Activated naive CD4-positive, alpha-beta T cell treated with anti-CD3 and anti-CD28 coated beads for 36 hours (primary cell): ENCODE measurements at regions not wholly inside any gene's neighbourhood (a gene's known extent, or its start where the extent isn't known, plus 50 kb on each side); places are given as distances from the start of the nearest gene placed in this dataset.
"Not testable (repeated sequence)": the region's sequence is repeated elsewhere in the genome, so short reads cannot be mapped to it uniquely, and the experiment has no call there.

Experiments
- CTCF ChIA-PET: fragments of 350-600 bp; sonication (Branson Sonifier 250); formaldehyde crosslinking; loops from one replicate; lab custom pipeline; 2021; ENCODE audit warnings: antibody characterized with exemption; lab: Charles Lee
- DNase-seq: peaks from one replicate; pipeline ENCODE4 v3.0.0-alpha.2; 2020
- H3K27ac Mint-ChIP-seq: one replicate; pipeline ENCODE4 v1.8.0; 2021; ENCODE audit warnings: mild to moderate bottlenecking, mixed read lengths
- H3K27me3 Mint-ChIP-seq: one replicate; pipeline ENCODE4 v1.8.0; 2021; ENCODE audit warnings: low read depth, mixed read lengths
- H3K36me3 Mint-ChIP-seq: one replicate; pipeline ENCODE4 v1.8.0; 2021; ENCODE audit warnings: low read depth, mixed read lengths
- H3K4me1 Mint-ChIP-seq: one replicate; pipeline ENCODE4 v1.8.0; 2021; ENCODE audit warnings: low read depth, mixed read lengths
- H3K4me3 Mint-ChIP-seq: one replicate; pipeline ENCODE4 v1.8.0; 2021; ENCODE audit warnings: mild to moderate bottlenecking, moderate library complexity, mixed read lengths
- H3K9me3 Mint-ChIP-seq: one replicate; pipeline ENCODE4 v1.8.0; 2021; ENCODE audit warnings: mixed read lengths
- intact Hi-C: fragments of 100-400 bp; cut with micrococcal nuclease; formaldehyde crosslinking; loops from one replicate; pipeline ENCODE4 v1.15.1; 2023

DNA sequence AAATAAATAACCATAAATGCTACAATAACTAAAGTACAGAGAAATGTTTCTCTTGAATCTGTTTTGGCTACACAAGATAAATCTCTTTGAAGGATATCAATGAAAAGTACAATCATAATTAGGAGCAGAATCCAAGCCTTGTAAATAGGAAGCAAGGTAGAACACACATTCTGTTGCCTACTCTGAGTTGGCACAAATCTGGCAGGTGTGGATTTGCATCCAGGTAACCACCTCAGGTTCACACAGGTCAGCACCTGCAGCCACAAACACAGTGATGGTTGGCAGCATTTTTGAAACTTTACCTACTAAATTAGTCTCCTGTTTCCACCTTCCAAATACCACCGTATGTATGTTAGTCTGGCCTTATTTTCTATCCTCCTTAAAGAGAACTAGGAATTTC lies 105.3 kb upstream of the PIK3R1 start:
- Mint-ChIP-seq H3K27ac (no peak overlapping the region), H3K4me1 (peaks cover 4% of the 10 kb centered on the region), H3K27me3 (no peaks in the 10 kb centered on the region), H3K9me3 (peaks cover 1% of the 10 kb centered on the region), H3K4me3 (no peak overlapping the region), H3K36me3 (no peaks in the 10 kb centered on the region)
- no peak for DNase-seq
- intact Hi-C loops = no loop called here
- CTCF ChIA-PET = no interaction called here

DNA sequence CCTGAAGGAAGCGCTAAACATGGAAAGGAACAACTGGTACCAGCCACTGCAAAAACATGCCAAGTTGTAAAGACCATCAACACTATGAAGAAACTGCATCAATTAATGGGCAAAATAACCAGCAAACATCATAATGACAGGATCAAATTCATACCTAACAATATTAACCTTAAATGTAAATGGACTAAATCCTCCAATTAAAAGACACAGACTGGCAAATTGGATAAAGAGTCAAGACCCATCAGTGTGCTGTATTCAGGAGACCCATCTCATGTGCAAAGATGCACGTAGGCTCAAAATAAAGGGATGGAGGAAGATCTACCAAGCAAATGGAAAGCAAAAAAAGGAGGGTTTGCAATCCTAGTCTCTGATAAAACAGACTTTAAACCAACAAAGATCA lies 111.3 kb upstream of the PIK3R1 start:
- H3K4me1 Mint-ChIP-seq, CTCF ChIA-PET, intact Hi-C loops, DNase-seq, H3K27me3 Mint-ChIP-seq, H3K36me3 Mint-ChIP-seq, H3K27ac Mint-ChIP-seq, H3K4me3 Mint-ChIP-seq: not testable (repeated sequence)
- peaks cover 10% of the 10 kb centered on the region for H3K9me3 Mint-ChIP-seq

DNA sequence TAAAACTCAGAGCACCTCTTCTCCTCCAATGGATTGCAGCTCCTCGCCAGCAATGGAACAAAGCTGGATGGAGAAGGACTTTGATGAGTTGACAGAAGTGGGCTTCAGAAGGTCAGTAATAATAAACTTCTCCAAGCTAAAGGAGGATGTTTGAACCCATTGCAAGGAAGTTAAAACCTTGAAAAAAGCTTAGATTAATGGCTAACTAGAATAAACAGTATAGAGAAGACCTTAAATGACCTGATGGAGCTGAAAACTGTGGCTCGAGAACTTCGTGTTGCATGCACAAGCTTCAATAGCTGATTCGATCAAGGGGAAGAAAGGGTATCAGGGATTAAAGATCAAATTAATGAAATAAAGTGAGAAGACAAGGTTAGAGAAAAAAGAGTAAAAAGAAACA lies 112.3 kb upstream of the PIK3R1 start:
- CTCF ChIA-PET, H3K36me3 Mint-ChIP-seq, H3K27ac Mint-ChIP-seq, DNase-seq, intact Hi-C loops, H3K4me3 Mint-ChIP-seq, H3K27me3 Mint-ChIP-seq, H3K4me1 Mint-ChIP-seq: not testable (repeated sequence)
- H3K9me3 Mint-ChIP-seq = peaks cover 12% of the 10 kb centered on the region

DNA sequence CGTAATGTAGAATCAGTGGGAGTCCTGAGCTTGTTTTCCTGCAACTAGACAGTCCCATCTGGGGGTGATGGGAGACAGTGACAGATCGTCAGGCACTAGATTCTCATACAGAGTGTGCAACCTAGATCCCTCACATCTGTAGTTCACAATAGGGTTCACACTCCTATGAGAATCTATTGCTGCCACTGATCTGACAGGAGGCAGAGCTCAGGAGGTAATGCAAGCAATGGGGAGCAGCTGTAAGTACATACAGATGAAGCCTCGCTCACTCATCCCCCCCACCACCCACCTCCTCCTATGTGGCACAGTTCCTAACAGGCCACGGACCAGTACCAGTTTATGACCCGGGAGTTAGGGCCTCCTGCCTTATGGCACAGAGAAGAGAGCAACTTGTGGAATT lies 116.2 kb upstream of the PIK3R1 start:
- no peaks in the 10 kb centered on the region for H3K4me1 Mint-ChIP-seq
- DNase-seq = no peak
- CTCF ChIA-PET = no interaction called here
- H3K27me3 Mint-ChIP-seq = peaks cover 5% of the 10 kb centered on the region
- H3K9me3 Mint-ChIP-seq = peaks cover 16% of the 10 kb centered on the region
- intact Hi-C loops = no loop called here
- no peak overlapping the region for H3K27ac Mint-ChIP-seq
- H3K4me3 Mint-ChIP-seq = no peak overlapping the region
- peaks cover 4% of the 10 kb centered on the region for H3K36me3 Mint-ChIP-seq

DNA sequence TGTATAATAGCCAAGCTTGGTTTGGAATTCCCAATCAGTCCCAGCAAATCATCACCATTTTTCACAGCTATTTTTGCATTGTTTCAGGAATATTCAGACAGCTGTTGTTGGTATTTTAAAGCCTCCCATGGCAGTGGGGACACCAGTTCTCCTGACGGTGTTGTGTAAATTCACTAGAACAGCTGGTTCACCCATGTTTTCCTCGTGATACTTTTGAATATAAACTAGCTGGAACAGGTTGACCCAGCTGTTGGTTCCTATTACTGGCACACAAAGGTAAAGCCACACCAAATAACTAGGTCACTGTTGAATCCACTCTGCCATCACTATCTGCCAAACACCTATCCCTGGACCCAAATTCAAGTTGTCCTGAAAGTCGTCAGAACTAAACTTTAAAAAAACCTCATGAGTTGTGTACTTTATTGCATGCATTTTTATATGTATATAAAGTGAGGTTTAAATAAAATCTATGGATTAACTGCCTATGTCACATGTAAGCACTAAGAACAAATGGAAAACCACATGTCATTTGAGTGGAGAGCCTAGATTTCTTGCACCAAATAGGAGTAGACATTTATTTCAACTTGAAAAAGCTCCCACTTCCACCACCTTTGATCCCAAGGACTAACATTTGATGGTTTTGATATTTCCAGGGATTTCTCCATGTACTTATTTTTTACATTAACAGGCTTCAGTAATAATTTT lies 121.9 kb upstream of the PIK3R1 start:
- no peak for DNase-seq
- no peaks in the 10 kb centered on the region for H3K27me3 Mint-ChIP-seq
- peaks cover 9% of the 10 kb centered on the region for H3K9me3 Mint-ChIP-seq
- H3K27ac Mint-ChIP-seq = no peak overlapping the region
- H3K4me3 Mint-ChIP-seq = no peak overlapping the region
- no peaks in the 10 kb centered on the region for H3K4me1 Mint-ChIP-seq
- H3K36me3 Mint-ChIP-seq = no peaks in the 10 kb centered on the region
- CTCF ChIA-PET = no interaction called here
- intact Hi-C loops = no loop called here

DNA sequence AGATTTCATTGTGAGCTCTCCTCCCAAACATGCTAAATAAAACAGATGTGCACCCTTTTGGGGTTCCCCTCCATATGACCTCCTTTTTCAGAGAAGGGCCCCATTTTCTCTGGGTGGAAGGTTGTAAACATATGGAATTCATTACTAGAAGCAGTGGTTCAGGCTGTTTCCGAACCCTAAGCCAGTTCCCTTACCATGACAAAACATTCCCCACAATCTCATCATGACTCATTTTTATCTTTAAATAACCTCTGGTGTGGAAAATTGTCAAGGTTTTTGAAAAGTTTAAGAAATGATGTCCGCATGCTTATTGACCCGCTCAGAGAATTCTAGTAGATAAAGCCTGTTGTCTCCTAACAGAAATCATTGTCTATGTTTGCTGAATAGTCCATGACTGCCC lies 127.3 kb upstream of the PIK3R1 start:
- Mint-ChIP-seq H3K9me3 (peaks cover 1% of the 10 kb centered on the region), H3K4me3 (no peak overlapping the region), H3K27me3 (peaks cover 2% of the 10 kb centered on the region), H3K36me3 (no peaks in the 10 kb centered on the region), H3K27ac (no peak overlapping the region), H3K4me1 (no peaks in the 10 kb centered on the region)
- no peak for DNase-seq
- intact Hi-C loops = no loop called here
- CTCF ChIA-PET = no interaction called here

DNA sequence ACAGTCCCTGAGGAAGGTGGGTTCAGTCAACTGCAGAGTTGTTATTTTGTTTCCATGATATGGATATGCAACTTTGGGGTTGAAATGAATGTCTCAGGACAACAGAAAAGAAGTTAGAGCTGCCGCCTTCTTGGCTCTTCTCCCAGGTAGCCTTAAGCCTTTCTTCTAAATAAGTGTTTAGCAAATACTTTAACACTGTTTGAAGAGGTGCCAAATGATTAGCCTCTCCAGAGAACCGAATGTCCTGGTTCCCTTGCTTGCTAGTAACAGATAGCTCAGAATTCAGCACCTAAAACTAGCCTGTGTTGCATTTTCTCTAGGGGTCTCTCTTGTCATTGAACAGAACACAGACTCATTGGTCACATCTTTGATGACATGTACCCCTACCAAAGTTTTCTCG lies 127.7 kb upstream of the PIK3R1 start:
- no peaks in the 10 kb centered on the region for H3K4me1 Mint-ChIP-seq
- no peak overlapping the region for H3K4me3 Mint-ChIP-seq

DNA sequence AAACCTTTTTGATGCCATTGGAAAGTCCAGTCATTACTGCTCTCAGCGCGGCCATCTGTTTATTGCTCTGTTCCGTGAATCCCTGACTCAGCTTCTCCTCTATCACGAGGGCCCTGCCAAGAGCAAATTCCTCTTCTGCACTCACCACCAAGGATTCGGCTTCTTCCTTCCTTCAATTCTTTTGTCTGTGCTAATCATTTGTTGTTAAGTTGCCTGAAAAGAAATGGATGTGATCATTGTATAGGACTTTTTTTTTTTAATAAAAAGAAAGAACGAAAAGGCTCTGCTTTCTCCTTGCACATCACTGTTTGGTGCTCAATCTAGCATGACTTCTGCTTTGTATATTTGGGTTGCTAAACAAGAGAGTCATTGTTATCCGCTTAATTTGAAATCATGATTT lies 128.7 kb upstream of the PIK3R1 start:
- Mint-ChIP-seq H3K4me1 (no peaks in the 10 kb centered on the region), H3K36me3 (no peaks in the 10 kb centered on the region), H3K4me3 (no peak overlapping the region), H3K27me3 (peaks cover 2% of the 10 kb centered on the region), H3K9me3 (peaks cover 1% of the 10 kb centered on the region), H3K27ac (no peak overlapping the region)
- intact Hi-C loops = no loop called here
- no peak for DNase-seq
- CTCF ChIA-PET = no interaction called here

More for the DNA sequence above, 127.7 kb upstream of the PIK3R1 start:
- intact Hi-C loops = no loop called here
- H3K27ac Mint-ChIP-seq = no peak overlapping the region
- peaks cover 2% of the 10 kb centered on the region for H3K27me3 Mint-ChIP-seq
- DNase-seq = no peak
- peaks cover 1% of the 10 kb centered on the region for H3K9me3 Mint-ChIP-seq
- CTCF ChIA-PET = no interaction called here
- no peaks in the 10 kb centered on the region for H3K36me3 Mint-ChIP-seq

DNA sequence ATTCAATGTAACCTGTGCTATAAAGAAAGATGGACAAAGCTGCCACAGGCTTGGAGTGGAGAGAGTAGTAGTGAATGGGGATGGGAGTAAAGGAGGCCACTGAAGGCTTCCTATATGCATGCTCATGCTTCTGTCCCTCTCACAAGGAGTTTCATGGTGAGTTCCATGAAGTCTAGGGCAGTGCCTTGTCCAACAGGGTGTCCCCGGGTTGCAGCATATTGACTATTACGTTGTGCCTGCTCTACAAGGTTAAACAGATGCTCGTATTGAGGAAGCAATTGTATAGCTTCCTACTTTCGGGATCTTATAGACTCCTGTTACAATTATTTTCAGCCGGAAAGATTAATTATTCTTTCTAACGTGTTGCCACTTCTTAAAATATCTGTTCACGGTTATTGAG lies 129.1 kb upstream of the PIK3R1 start:
- Mint-ChIP-seq H3K27me3 (peaks cover 2% of the 10 kb centered on the region), H3K4me1 (no peaks in the 10 kb centered on the region), H3K27ac (no peak overlapping the region), H3K9me3 (peaks cover 1% of the 10 kb centered on the region), H3K4me3 (no peak overlapping the region), H3K36me3 (no peaks in the 10 kb centered on the region)
- intact Hi-C loops = no loop called here
- CTCF ChIA-PET = no interaction called here
- DNase-seq = no peak

DNA sequence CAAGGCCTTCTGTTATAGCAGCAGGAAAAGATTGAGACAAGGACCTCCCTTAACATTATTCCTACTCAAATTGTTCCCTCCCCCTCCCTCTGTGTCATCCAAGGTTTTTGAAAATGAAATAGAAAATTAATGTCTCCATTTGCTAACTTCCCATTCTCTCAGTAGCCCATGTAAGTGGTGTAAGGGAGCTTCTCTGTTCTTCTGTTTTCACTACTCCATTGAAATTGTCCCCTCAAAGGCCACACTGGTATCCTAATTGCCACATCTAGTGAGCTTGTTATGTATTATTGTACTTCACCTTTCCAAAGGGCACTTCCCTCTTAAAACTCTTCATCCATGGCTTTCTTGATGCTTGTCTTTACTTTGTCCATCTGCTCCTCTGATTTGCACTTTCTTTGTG lies 131.2 kb upstream of the PIK3R1 start:
- H3K27me3 Mint-ChIP-seq = peaks cover 2% of the 10 kb centered on the region
- H3K4me1 Mint-ChIP-seq = no peaks in the 10 kb centered on the region
- intact Hi-C loops = no loop called here
- H3K4me3 Mint-ChIP-seq = no peak overlapping the region
- no peaks in the 10 kb centered on the region for H3K36me3 Mint-ChIP-seq
- H3K27ac Mint-ChIP-seq = no peak overlapping the region
- H3K9me3 Mint-ChIP-seq = no peaks in the 10 kb centered on the region
- DNase-seq = no peak
- CTCF ChIA-PET = no interaction called here

DNA sequence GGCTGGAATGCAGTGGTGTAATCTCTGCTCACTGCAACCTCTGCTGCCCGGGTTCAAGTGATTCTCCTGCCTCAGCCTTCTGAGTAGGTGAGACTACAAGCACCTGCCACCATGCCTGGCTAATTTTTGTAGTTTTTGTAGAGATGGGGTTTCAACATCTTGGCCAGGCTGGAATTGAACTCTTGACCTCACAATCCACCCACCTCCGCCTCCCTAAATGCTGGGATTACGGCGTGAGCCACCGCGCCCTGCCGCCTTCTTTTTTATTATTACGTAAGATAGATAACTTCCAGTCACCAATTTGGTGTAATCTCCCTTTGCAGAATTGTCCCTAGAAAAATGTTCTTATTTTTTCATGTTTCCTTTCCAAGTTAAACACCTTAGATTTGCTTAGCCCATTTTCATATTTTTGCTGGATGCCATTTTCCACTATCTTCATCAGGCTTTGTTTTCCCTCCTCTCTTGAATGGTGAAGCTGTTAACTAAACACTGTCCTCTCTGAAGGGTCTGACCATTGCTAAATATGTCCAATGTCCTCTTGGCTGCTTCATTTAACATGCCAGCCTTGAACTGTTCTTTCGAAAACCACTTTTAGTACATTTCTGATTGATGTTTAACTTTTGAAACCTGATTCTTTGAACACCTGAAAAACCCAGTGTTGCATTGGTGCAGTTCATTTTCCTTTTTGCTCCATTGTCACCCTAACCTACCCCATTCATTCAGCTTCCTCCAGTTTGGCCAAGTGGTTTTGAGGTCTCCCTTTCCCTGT lies 135.1 kb upstream of the PIK3R1 start:
- Mint-ChIP-seq H3K27me3 (peaks cover 2% of the 10 kb centered on the region), H3K4me1 (no peaks in the 10 kb centered on the region), H3K36me3 (no peaks in the 10 kb centered on the region), H3K4me3 (no peak overlapping the region), H3K27ac (no peak overlapping the region), H3K9me3 (no peaks in the 10 kb centered on the region)
- intact Hi-C loops = no loop called here
- CTCF ChIA-PET = interaction anchor here (0.6 kb wide), 1 partner anchor 139 kb away, joined by 3 read pairs; no protein-coding TSS in a partner anchor
- no peak for DNase-seq

DNA sequence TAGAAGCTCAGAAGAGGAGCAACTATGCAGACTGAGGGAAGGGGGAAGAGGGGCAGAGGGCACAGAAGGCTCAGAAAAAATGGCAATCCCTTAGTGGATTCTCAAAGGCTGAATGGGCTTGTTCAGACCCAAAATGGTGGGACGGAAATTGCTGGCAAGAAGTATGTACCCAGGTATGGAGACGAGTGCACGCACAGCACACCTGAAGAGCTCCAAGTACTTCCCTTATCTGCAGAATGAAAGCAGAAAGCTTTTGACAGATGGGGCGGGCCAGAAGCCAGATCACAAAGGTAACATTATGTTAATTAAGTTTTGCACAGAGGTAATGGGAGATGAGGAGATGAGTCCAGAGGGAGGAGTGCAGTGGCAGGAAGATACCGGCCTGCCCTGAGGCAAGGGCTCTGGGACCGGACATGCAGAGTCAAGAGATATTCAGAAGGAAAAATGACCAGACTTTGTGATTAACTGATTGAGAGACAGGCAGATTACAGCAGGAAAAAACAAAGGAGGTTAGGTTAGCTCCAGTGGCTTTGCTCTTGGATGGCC lies 138.1 kb upstream of the PIK3R1 start:
- Mint-ChIP-seq H3K4me1 (no peaks in the 10 kb centered on the region), H3K9me3 (no peaks in the 10 kb centered on the region), H3K36me3 (no peaks in the 10 kb centered on the region), H3K4me3 (no peak overlapping the region), H3K27ac (no peak overlapping the region), H3K27me3 (no peaks in the 10 kb centered on the region)
- CTCF ChIA-PET = no interaction called here
- intact Hi-C loops = no loop called here
- DNase-seq = no peak

DNA sequence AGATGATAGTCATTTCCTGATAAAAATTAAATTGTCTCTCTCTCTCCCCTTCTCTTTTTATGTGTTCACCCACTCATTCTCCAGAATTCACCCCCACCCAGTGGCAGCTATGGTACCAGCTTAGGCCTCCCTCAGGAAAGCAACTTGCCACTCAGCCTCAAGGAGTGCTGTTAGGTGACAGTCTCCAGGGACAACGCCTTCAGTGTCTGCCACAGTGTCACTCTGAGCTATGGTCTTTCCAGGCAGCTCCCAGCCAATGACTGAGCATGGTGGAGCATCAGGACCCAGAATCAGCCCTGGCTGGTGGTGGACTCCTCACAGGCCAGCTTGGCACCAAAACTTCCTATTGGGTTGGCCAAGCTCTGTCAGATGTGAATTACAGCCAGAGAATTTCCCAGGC lies 140.9 kb upstream of the PIK3R1 start:
- Mint-ChIP-seq H3K27me3 (no peaks in the 10 kb centered on the region), H3K4me1 (peaks cover 12% of the 10 kb centered on the region), H3K27ac (no peak overlapping the region), H3K36me3 (no peaks in the 10 kb centered on the region), H3K9me3 (no peaks in the 10 kb centered on the region), H3K4me3 (no peak overlapping the region)
- CTCF ChIA-PET = interaction anchor here (0.6 kb wide), 1 partner anchor 47 kb away, joined by 3 read pairs; no protein-coding TSS in a partner anchor
- no peak for DNase-seq
- intact Hi-C loops = loop anchor here (5.0 kb wide), 1 partner anchor 178 kb away; no protein-coding TSS in a partner anchor
